Activated CD4-positive, alpha-beta T cell treated with anti-CD3 and anti-CD28 coated beads, Interleukin-2, amount 10 ng/mL, durations not matched to agents 7 days and 5 days (primary cell): ENCODE measurements at regions not wholly inside any gene's neighbourhood (a gene's known extent, or its start where the extent isn't known, plus 50 kb on each side); places are given as distances from the start of the nearest gene placed in this dataset.
"Not testable (repeated sequence)": the region's sequence is repeated elsewhere in the genome, so short reads cannot be mapped to it uniquely, and the experiment has no call there.

Source experiments
- CTCF ChIA-PET: fragments of 350-600 bp; sonication (Branson Sonifier 250); formaldehyde crosslinking; loops from one replicate; lab custom pipeline; 2021; ENCODE audit warnings: antibody characterized with exemption; lab: Charles Lee
- POLR2A ChIA-PET: fragments of 350-600 bp; sonication (Branson Sonifier 250); formaldehyde crosslinking; loops from one replicate; lab custom pipeline; 2021; ENCODE audit warnings: antibody characterized with exemption; lab: Charles Lee
- DNase-seq: peaks from one replicate; pipeline ENCODE4 v3.0.0-alpha.2; 2020
- H3K27ac Mint-ChIP-seq: one replicate; pipeline ENCODE4 v1.8.0; 2021; ENCODE audit warnings: mild to moderate bottlenecking, moderate library complexity, mixed read lengths
- H3K27me3 Mint-ChIP-seq: one replicate; pipeline ENCODE4 v1.8.0; 2021; ENCODE audit warnings: mixed read lengths
- H3K36me3 Mint-ChIP-seq: one replicate; pipeline ENCODE4 v1.8.0; 2021; ENCODE audit warnings: low read depth, mixed read lengths
- H3K4me1 Mint-ChIP-seq: one replicate; pipeline ENCODE4 v1.8.0; 2021; ENCODE audit warnings: mixed read lengths
- H3K4me3 Mint-ChIP-seq: one replicate; pipeline ENCODE4 v1.8.0; 2021; ENCODE audit warnings: mild to moderate bottlenecking, moderate library complexity, mixed read lengths
- H3K9me3 Mint-ChIP-seq: one replicate; pipeline ENCODE4 v1.8.0; 2021; ENCODE audit warnings: mixed read lengths

GRCh38 chr1:57578680-57579079 is 154.8 kb upstream of the DAB1 start:
- Mint-ChIP-seq H3K36me3 (no peaks in the 10 kb centered on the region), H3K27me3 (no peaks in the 10 kb centered on the region), H3K9me3 (no peaks in the 10 kb centered on the region), H3K4me1 (no peaks in the 10 kb centered on the region), H3K4me3 (no peak overlapping the region), H3K27ac (no peak overlapping the region)
- ChIA-PET CTCF (no interaction called here), POLR2A (no interaction called here)
- no peak for DNase-seq

- no peaks in the 10 kb centered on the region for H3K9me3 Mint-ChIP-seq
- CTCF ChIA-PET = no interaction called here
- no peaks in the 10 kb centered on the region for H3K36me3 Mint-ChIP-seq
- DNase-seq = no peak
- POLR2A ChIA-PET = no interaction called here
- H3K27ac Mint-ChIP-seq = no peak overlapping the region
- no peaks in the 10 kb centered on the region for H3K4me1 Mint-ChIP-seq
- H3K4me3 Mint-ChIP-seq = no peak overlapping the region
- no peaks in the 10 kb centered on the region for H3K27me3 Mint-ChIP-seq
These were observed 154.2 kb upstream of the DAB1 start for GRCh38 chr1:57578099-57578498.

- CTCF ChIA-PET = no interaction called here
- no peak overlapping the region for H3K4me3 Mint-ChIP-seq
These were observed 152.9 kb upstream of the DAB1 start for GRCh38 chr1:57576756-57577155.

GRCh38 chr1:57572016-57572415 is 148.2 kb upstream of the DAB1 start:
- Mint-ChIP-seq H3K4me3 (no peak overlapping the region), H3K27ac (no peak overlapping the region), H3K27me3 (no peaks in the 10 kb centered on the region), H3K4me1 (no peaks in the 10 kb centered on the region), H3K36me3 (no peaks in the 10 kb centered on the region), H3K9me3 (peaks cover 4% of the 10 kb centered on the region)
- DNase-seq = no peak
- ChIA-PET POLR2A (no interaction called here), CTCF (no interaction called here)

More at GRCh38 chr1:57576756-57577155, 152.9 kb upstream of the DAB1 start:
- H3K9me3 Mint-ChIP-seq = no peaks in the 10 kb centered on the region
- H3K27ac Mint-ChIP-seq = no peak overlapping the region
- no peaks in the 10 kb centered on the region for H3K4me1 Mint-ChIP-seq
- no peak for DNase-seq
- POLR2A ChIA-PET = no interaction called here
- H3K27me3 Mint-ChIP-seq = no peaks in the 10 kb centered on the region
- no peaks in the 10 kb centered on the region for H3K36me3 Mint-ChIP-seq

- POLR2A ChIA-PET, H3K27me3 Mint-ChIP-seq, H3K4me3 Mint-ChIP-seq, H3K27ac Mint-ChIP-seq, H3K4me1 Mint-ChIP-seq, H3K36me3 Mint-ChIP-seq, H3K9me3 Mint-ChIP-seq, CTCF ChIA-PET, DNase-seq: not testable (repeated sequence)
These were observed 134.2 kb upstream of the DAB1 start for GRCh38 chr1:57558066-57558465.

- Mint-ChIP-seq H3K4me3 (no peak overlapping the region), H3K9me3 (no peaks in the 10 kb centered on the region), H3K27ac (no peak overlapping the region)
These were observed 129.8 kb upstream of the DAB1 start for GRCh38 chr1:57553666-57554065.

GRCh38 chr1:57551476-57551875 is 127.6 kb upstream of the DAB1 start:
- H3K9me3 Mint-ChIP-seq = no peaks in the 10 kb centered on the region
- POLR2A ChIA-PET = no interaction called here
- CTCF ChIA-PET = no interaction called here
- no peak for DNase-seq
- no peaks in the 10 kb centered on the region for H3K27me3 Mint-ChIP-seq
- H3K36me3 Mint-ChIP-seq = no peaks in the 10 kb centered on the region
- H3K4me1 Mint-ChIP-seq = no peaks in the 10 kb centered on the region
- no peak overlapping the region for H3K4me3 Mint-ChIP-seq
- H3K27ac Mint-ChIP-seq = no peak overlapping the region

More at GRCh38 chr1:57553666-57554065, 129.8 kb upstream of the DAB1 start:
- Mint-ChIP-seq H3K27me3 (no peaks in the 10 kb centered on the region), H3K36me3 (no peaks in the 10 kb centered on the region), H3K4me1 (no peaks in the 10 kb centered on the region)
- POLR2A ChIA-PET = no interaction called here
- DNase-seq = no peak
- CTCF ChIA-PET = no interaction called here

- Mint-ChIP-seq H3K4me3 (no peak overlapping the region), H3K36me3 (no peaks in the 10 kb centered on the region), H3K4me1 (no peaks in the 10 kb centered on the region), H3K27me3 (no peaks in the 10 kb centered on the region), H3K27ac (no peak overlapping the region), H3K9me3 (no peaks in the 10 kb centered on the region)
- no peak for DNase-seq
- ChIA-PET CTCF (no interaction called here), POLR2A (no interaction called here)
These were observed 126.2 kb upstream of the DAB1 start for GRCh38 chr1:57550092-57550491.

- Mint-ChIP-seq H3K27me3 (no peaks in the 10 kb centered on the region), H3K27ac (no peak overlapping the region), H3K9me3 (no peaks in the 10 kb centered on the region), H3K4me3 (no peak overlapping the region), H3K36me3 (no peaks in the 10 kb centered on the region), H3K4me1 (no peaks in the 10 kb centered on the region)
- ChIA-PET CTCF (no interaction called here), POLR2A (no interaction called here)
- no peak for DNase-seq
These were observed 125.4 kb upstream of the DAB1 start for GRCh38 chr1:57549300-57549699.

GRCh38 chr1:57546549-57547330 is 122.9 kb upstream of the DAB1 start:
- no peak for DNase-seq
- Mint-ChIP-seq H3K36me3 (no peaks in the 10 kb centered on the region), H3K27me3 (no peaks in the 10 kb centered on the region), H3K9me3 (peaks cover 3% of the 10 kb centered on the region), H3K27ac (no peak overlapping the region), H3K4me1 (no peaks in the 10 kb centered on the region), H3K4me3 (no peak overlapping the region)
- CTCF ChIA-PET = no interaction called here
- POLR2A ChIA-PET = no interaction called here

GRCh38 chr1:57544345-57544744 is 120.5 kb upstream of the DAB1 start:
- no peaks in the 10 kb centered on the region for H3K4me1 Mint-ChIP-seq
- DNase-seq = no peak
- no peaks in the 10 kb centered on the region for H3K27me3 Mint-ChIP-seq
- H3K36me3 Mint-ChIP-seq = no peaks in the 10 kb centered on the region
- no peak overlapping the region for H3K4me3 Mint-ChIP-seq
- H3K9me3 Mint-ChIP-seq = peaks cover 9% of the 10 kb centered on the region
- H3K27ac Mint-ChIP-seq = no peak overlapping the region
- ChIA-PET POLR2A (no interaction called here), CTCF (no interaction called here)

- H3K9me3 Mint-ChIP-seq = peaks cover 7% of the 10 kb centered on the region
- H3K36me3 Mint-ChIP-seq = no peaks in the 10 kb centered on the region
- ChIA-PET CTCF (no interaction called here), POLR2A (no interaction called here)
- no peak for DNase-seq
- no peak overlapping the region for H3K27ac Mint-ChIP-seq
- no peak overlapping the region for H3K4me3 Mint-ChIP-seq
- H3K27me3 Mint-ChIP-seq = no peaks in the 10 kb centered on the region
- no peaks in the 10 kb centered on the region for H3K4me1 Mint-ChIP-seq
These were observed 113.0 kb upstream of the DAB1 start for GRCh38 chr1:57536749-57537423.

- Mint-ChIP-seq H3K4me1 (no peaks in the 10 kb centered on the region), H3K27ac (no peak overlapping the region), H3K4me3 (no peak overlapping the region), H3K27me3 (no peaks in the 10 kb centered on the region), H3K36me3 (no peaks in the 10 kb centered on the region), H3K9me3 (no peaks in the 10 kb centered on the region)
- CTCF ChIA-PET = no interaction called here
- no peak for DNase-seq
- POLR2A ChIA-PET = no interaction called here
These were observed 108.4 kb upstream of the DAB1 start for GRCh38 chr1:57532299-57532698.

GRCh38 chr1:57530911-57531260 is 107.0 kb upstream of the DAB1 start:
- H3K27me3 Mint-ChIP-seq, H3K9me3 Mint-ChIP-seq, POLR2A ChIA-PET, H3K4me1 Mint-ChIP-seq, H3K36me3 Mint-ChIP-seq, DNase-seq, H3K27ac Mint-ChIP-seq, CTCF ChIA-PET, H3K4me3 Mint-ChIP-seq: not testable (repeated sequence)
